ENCODE measurements at regions not wholly inside any gene's neighbourhood (a gene's known extent, or its start where the extent isn't known, plus 50 kb on each side); places are given as distances from the start of the nearest gene placed in this dataset.

DNA sequence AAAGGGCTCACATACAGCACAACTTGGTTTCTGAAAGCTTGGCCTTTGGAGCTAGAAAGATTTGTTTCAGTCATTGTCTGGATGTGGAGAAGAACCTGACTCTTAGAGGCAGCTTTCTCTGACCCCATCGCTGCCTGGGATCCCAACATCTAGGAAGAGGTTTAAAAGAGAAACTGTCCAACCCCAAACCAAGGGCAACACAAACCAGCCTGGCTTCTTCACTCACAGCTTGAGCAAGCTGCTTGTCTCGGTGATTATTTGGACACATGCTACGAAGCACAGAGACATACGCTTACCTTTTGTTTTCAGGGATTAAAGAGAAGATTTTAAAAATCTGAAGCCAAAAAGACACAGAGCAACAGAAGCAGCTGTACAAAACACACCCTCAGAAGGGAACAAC lies 109.8 kb downstream of the ETS2 start:
- Histone ChIP-seq H3K4me1 (ENCODE audit: insufficient read depth, low read length) (peaks cover 10% of the 10 kb centered on the region), H3K9ac (ENCODE audit: low read depth, low read length) (no peak overlapping the region)
- TF ChIP-seq, protein P1, sequence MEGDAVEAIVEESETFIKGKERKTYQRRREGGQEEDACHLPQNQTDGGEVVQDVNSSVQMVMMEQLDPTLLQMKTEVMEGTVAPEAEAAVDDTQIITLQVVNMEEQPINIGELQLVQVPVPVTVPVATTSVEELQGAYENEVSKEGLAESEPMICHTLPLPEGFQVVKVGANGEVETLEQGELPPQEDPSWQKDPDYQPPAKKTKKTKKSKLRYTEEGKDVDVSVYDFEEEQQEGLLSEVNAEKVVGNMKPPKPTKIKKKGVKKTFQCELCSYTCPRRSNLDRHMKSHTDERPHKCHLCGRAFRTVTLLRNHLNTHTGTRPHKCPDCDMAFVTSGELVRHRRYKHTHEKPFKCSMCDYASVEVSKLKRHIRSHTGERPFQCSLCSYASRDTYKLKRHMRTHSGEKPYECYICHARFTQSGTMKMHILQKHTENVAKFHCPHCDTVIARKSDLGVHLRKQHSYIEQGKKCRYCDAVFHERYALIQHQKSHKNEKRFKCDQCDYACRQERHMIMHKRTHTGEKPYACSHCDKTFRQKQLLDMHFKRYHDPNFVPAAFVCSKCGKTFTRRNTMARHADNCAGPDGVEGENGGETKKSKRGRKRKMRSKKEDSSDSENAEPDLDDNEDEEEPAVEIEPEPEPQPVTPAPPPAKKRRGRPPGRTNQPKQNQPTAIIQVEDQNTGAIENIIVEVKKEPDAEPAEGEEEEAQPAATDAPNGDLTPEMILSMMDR (IDR thresholded peaks at IDR 0.05; ENCODE audit: borderline replicate concordance, extremely low read depth, low read length, poor library complexity, severe bottlenecking): no peak
- TF ChIP-seq EZH2 (IDR thresholded peaks at IDR 0.05; ENCODE audit: borderline replicate concordance, low read depth, low read length, severe bottlenecking): no peak

DNA sequence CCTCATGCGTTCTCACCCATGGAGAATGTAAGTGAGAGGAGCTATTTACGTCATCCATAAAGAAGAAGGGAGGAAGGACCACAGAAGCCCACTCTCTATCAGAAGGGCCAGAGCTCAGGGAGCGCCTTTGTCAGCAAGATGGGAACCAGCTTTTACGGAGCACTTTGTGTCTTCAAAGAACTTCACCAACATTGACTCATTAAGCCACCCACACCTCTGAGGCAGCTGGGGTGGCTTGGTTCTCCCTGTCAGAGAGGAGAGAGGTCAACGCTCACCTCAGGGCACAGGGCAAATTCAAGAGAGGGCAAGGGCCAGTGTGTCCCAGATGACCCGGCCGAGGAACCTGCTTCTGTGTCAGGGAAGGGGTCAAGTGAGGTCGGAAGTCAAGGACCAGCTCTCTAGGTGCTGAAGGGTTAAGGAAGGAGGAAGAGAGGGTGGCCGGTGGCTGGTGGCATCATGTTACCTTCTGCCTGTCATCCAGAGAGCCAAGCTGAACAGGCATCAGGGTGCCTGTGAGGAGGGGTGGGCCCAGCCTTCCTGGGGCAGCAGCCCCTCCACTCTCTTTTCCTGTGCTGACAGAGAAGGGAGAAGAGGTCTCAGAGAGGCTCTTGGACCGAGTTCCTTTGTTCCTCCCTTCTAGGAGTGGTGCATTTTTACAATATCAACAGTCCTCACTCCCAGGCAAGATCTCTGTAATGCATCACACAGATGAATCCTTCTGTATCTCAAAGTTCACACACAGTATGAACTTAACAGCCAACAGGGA lies 109.0 kb downstream of the ETS2 start:
- DNase-seq (no peak), ATAC-seq (ENCODE audit: insufficient read depth, low read depth) (peak; percentile 47)
- H4K20me1 ChIP-seq (ENCODE audit: insufficient read depth, low read length): no peaks in the 10 kb centered on the region
- no peak overlapping the region for H2AFZ ChIP-seq (ENCODE audit: low read depth, low read length)
- peaks cover 10% of the 10 kb centered on the region for H3K4me1 ChIP-seq (ENCODE audit: insufficient read depth, low read length)
- H3K9ac ChIP-seq (ENCODE audit: low read depth, low read length): no peak overlapping the region
- no peaks in the 10 kb centered on the region for H3K36me3 ChIP-seq (ENCODE audit: insufficient read depth, low read length)
- H3K9me3 ChIP-seq (ENCODE audit: insufficient read depth, low read length, severe bottlenecking): no peaks in the 10 kb centered on the region
- H3K4me3 ChIP-seq (ENCODE audit: low read depth in 1 of 2, low read length in 2 of 2): no peak overlapping the region
- TF ChIP-seq, protein P1 (IDR thresholded peaks at IDR 0.05; ENCODE audit: borderline replicate concordance, extremely low read depth, low read length, poor library complexity, severe bottlenecking): no peak
- no peak for TF ChIP-seq EZH2 (IDR thresholded peaks at IDR 0.05; ENCODE audit: borderline replicate concordance, low read depth, low read length, severe bottlenecking)
- H3K79me2 ChIP-seq (ENCODE audit: insufficient read depth, low read length): no peaks in the 10 kb centered on the region
- H3K4me2 ChIP-seq (ENCODE audit: insufficient read depth, low read length): no peak overlapping the region
- no peaks in the 10 kb centered on the region for H3K27me3 ChIP-seq (ENCODE audit: insufficient read depth, low read length, poor library complexity)
- H3K27ac ChIP-seq (ENCODE audit: low read length): no peak overlapping the region

More for the DNA sequence above, 109.8 kb downstream of the ETS2 start:
- H3K36me3 ChIP-seq (ENCODE audit: insufficient read depth, low read length): no peaks in the 10 kb centered on the region
- no peak for DNase-seq
- H3K4me2 ChIP-seq (ENCODE audit: insufficient read depth, low read length): no peak overlapping the region
- no peaks in the 10 kb centered on the region for H3K9me3 ChIP-seq (ENCODE audit: insufficient read depth, low read length, severe bottlenecking)
- H3K79me2 ChIP-seq (ENCODE audit: insufficient read depth, low read length): no peaks in the 10 kb centered on the region
- H3K27me3 ChIP-seq (ENCODE audit: insufficient read depth, low read length, poor library complexity): no peaks in the 10 kb centered on the region
- ATAC-seq (ENCODE audit: insufficient read depth, low read depth): no peak
- H3K4me3 ChIP-seq (ENCODE audit: low read depth in 1 of 2, low read length in 2 of 2): no peak overlapping the region
- H3K27ac ChIP-seq (ENCODE audit: low read length): no peak overlapping the region
- no peak overlapping the region for H2AFZ ChIP-seq (ENCODE audit: low read depth, low read length)
- no peaks in the 10 kb centered on the region for H4K20me1 ChIP-seq (ENCODE audit: insufficient read depth, low read length)

DNA sequence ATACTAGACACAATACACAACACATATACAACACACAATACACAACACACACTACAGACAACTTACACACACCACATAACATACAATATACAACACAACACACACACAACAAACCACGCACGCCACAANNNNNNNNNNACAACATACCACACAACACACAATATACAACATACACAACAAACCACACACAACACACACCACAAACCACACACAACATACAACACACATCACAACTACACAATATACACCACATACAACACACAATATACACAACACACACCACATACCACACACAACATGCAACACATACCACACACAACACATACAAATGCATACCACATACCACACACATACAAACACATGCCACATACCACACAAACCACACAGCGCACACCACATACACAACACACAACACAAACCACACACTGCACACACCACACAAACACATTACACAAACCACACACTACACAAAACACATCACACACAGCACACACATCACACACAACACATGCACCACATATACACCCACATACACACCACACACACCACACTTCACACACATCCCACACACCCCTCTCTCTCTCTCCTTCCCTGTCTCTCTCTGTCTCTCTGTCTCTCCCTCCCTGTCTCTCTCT lies 108.3 kb downstream of the ETS2 start:
- ATAC-seq (ENCODE audit: insufficient read depth, low read depth): no peak
- H3K36me3 ChIP-seq (ENCODE audit: insufficient read depth, low read length): no peaks in the 10 kb centered on the region
- H3K9ac ChIP-seq (ENCODE audit: low read depth, low read length): no peak overlapping the region
- H3K4me1 ChIP-seq (ENCODE audit: insufficient read depth, low read length): peaks cover 10% of the 10 kb centered on the region
- TF ChIP-seq EZH2 (IDR thresholded peaks at IDR 0.05; ENCODE audit: borderline replicate concordance, low read depth, low read length, severe bottlenecking): no peak
- TF ChIP-seq, protein P1 (IDR thresholded peaks at IDR 0.05; ENCODE audit: borderline replicate concordance, extremely low read depth, low read length, poor library complexity, severe bottlenecking): no peak
- no peak for DNase-seq
- H3K27ac ChIP-seq (ENCODE audit: low read length): no peak overlapping the region
- H3K79me2 ChIP-seq (ENCODE audit: insufficient read depth, low read length): no peaks in the 10 kb centered on the region
- no peak overlapping the region for H2AFZ ChIP-seq (ENCODE audit: low read depth, low read length)
- no peaks in the 10 kb centered on the region for H3K9me3 ChIP-seq (ENCODE audit: insufficient read depth, low read length, severe bottlenecking)
- no peak overlapping the region for H3K4me2 ChIP-seq (ENCODE audit: insufficient read depth, low read length)
- H3K27me3 ChIP-seq (ENCODE audit: insufficient read depth, low read length, poor library complexity): no peaks in the 10 kb centered on the region
- no peak overlapping the region for H3K4me3 ChIP-seq (ENCODE audit: low read depth in 1 of 2, low read length in 2 of 2)
- no peaks in the 10 kb centered on the region for H4K20me1 ChIP-seq (ENCODE audit: insufficient read depth, low read length)
